PC-3 (cell line): ENCODE measurements at regions not wholly inside any gene's neighbourhood (a gene's known extent, or its start where the extent isn't known, plus 50 kb on each side); places are given as distances from the start of the nearest gene placed in this dataset.

Experiments used
- ATAC-seq: fragments of 200-7000 bp; cut with Tn5 transposase; 2 replicates; pipeline ENCODE4 v1.9.1; 2020; ENCODE audit warnings: mild to moderate bottlenecking, moderate library complexity
- BruUV-seq: library from RNA; stranded (reverse); fragments of 400-500 nt; replicated peaks from 2 replicates; lab custom pipeline; 2021; lab: Mats Ljungman, UMichigan
- CTCF ChIA-PET: fragments of 300-600 bp; sonication (Branson Sonifier 250); formaldehyde crosslinking; loops from one replicate; lab custom pipeline; 2022; ENCODE audit warnings: antibody characterized with exemption; lab: Charles Lee
- POLR2A ChIA-PET: fragments of 300-600 bp; sonication (Branson Sonifier 250); formaldehyde crosslinking; loops from one replicate; lab custom pipeline; 2022; ENCODE audit warnings: antibody characterized with exemption; ENCODE audit not compliant: unreplicated experiment; lab: Charles Lee
- DNase-seq: peaks from one replicate; pipeline ENCODE4 v3.0.0-alpha.2; 2015
- H2AFZ ChIP-seq: fragments of 300-600 bp; sonication (generic); 2 replicates; pipeline ENCODE4 v1.6.0; 2016; ENCODE audit warnings: antibody characterized with exemption, low read length
- H3F3A ChIP-seq: fragments of 300-600 bp; sonication (generic); one replicate; pipeline ENCODE4 v1.6.0; 2017; ENCODE audit warnings: antibody characterized with exemption, low read length, control low read depth, mild to moderate bottlenecking; ENCODE audit not compliant: unreplicated experiment
- H3K27ac ChIP-seq: fragments of 300-600 bp; sonication (generic); 2 replicates; pipeline ENCODE4 v1.5.1; 2016; ENCODE audit warnings: mild to moderate bottlenecking, low read length
- H3K27me3 ChIP-seq: fragments of 300-600 bp; sonication (generic); 2 replicates; pipeline ENCODE4 v1.6.1; 2016; ENCODE audit warnings: low read length, mixed read lengths
- H3K36me3 ChIP-seq: fragments of 300-600 bp; sonication (generic); 2 replicates; pipeline ENCODE4 v1.6.1; 2016; ENCODE audit warnings: low read depth, mixed run types, low read length, mixed read lengths
- H3K4me1 ChIP-seq: fragments of 300-600 bp; sonication (generic); 2 replicates; pipeline ENCODE4 v1.5.1; 2016; ENCODE audit warnings: low read length; ENCODE audit not compliant: insufficient read depth
- H3K4me2 ChIP-seq: fragments of 300-600 bp; sonication (generic); 2 replicates; pipeline ENCODE4 v1.6.0; 2016; ENCODE audit warnings: low read length
- H3K4me3 ChIP-seq: fragments of 300-600 bp; sonication (generic); 2 replicates; pipeline ENCODE4 v1.5.1; 2016; ENCODE audit warnings: mild to moderate bottlenecking, low read length, mixed read lengths
- H3K79me2 ChIP-seq: fragments of 300-600 bp; sonication (generic); 2 replicates; pipeline ENCODE4 v1.6.1; 2017; ENCODE audit warnings: low read length, mixed read lengths
- H3K9ac ChIP-seq: fragments of 300-600 bp; sonication (generic); 2 replicates; pipeline ENCODE4 v1.6.0; 2016; ENCODE audit warnings: mild to moderate bottlenecking, low read length
- H3K9me2 ChIP-seq: fragments of 300-600 bp; sonication (generic); replicated peaks from 2 replicates; pipeline ENCODE4 v1.6.1; 2016; ENCODE audit warnings: mixed run types, low read length, mixed read lengths
- H3K9me3 ChIP-seq: fragments of 300-600 bp; sonication (generic); 2 replicates; pipeline ENCODE4 v1.6.1; 2016; ENCODE audit warnings: low read length, mixed read lengths
- H4K20me1 ChIP-seq: fragments of 300-600 bp; sonication (generic); 2 replicates; pipeline ENCODE4 v1.6.1; 2016; ENCODE audit warnings: low read length, mixed read lengths
- CTCF ChIP-seq: fragments of 300-600 bp; sonication (generic); conservative IDR thresholded peaks from 2 replicates; pipeline ENCODE4 v1.5.1; 2017; ENCODE audit warnings: antibody characterized with exemption, low read depth, mild to moderate bottlenecking, low read length
- EZH2 ChIP-seq: fragments of 300-600 bp; sonication (generic); IDR thresholded peaks from one replicate; pipeline ENCODE4 v1.6.1; 2017; ENCODE audit warnings: antibody characterized with exemption, mild to moderate bottlenecking, low read length; ENCODE audit not compliant: unreplicated experiment
- EZH2phosphoT487 ChIP-seq: fragments of 300-600 bp; sonication (generic); IDR thresholded peaks from 2 replicates; pipeline ENCODE4 v1.6.1; 2018; ENCODE audit warnings: mild to moderate bottlenecking, antibody characterized with exemption, low read length, borderline replicate concordance
- intact Hi-C: fragments of 100-400 bp; cut with micrococcal nuclease; formaldehyde crosslinking; loops from 2 replicates; pipeline ENCODE4 v1.9.0; 2023

- no peaks in the 10 kb centered on the region for H3F3A ChIP-seq
- H3K9me3 ChIP-seq, result no peaks in the 10 kb centered on the region
- BruUV-seq, result no TSS peak
- H3K79me2 ChIP-seq, result no peaks in the 10 kb centered on the region
- intact Hi-C loops, result no loop called here
- H3K9ac ChIP-seq, result no peak overlapping the region
- peaks cover 26% of the 10 kb centered on the region for H3K27me3 ChIP-seq
- ATAC-seq, result no peak
- H2AFZ ChIP-seq, result no peak overlapping the region
- H3K4me1 ChIP-seq, result no peaks in the 10 kb centered on the region
- no peaks in the 10 kb centered on the region for H3K9me2 ChIP-seq
- no peaks in the 10 kb centered on the region for H3K36me3 ChIP-seq
- no peak for DNase-seq
- no peak overlapping the region for H3K4me3 ChIP-seq
- H3K4me2 ChIP-seq, result no peak overlapping the region
- CTCF ChIA-PET, result no interaction called here
- POLR2A ChIA-PET, result interaction anchor here (0.5 kb wide), 1 partner anchor 111 kb away, joined by 3 read pairs; no protein-coding TSS in a partner anchor
- H3K27ac ChIP-seq, result no peak overlapping the region
- TF ChIP-seq EZH2phosphoT487, result no peak
- no peak for TF ChIP-seq CTCF
- TF ChIP-seq EZH2, result no peak
- no peaks in the 10 kb centered on the region for H4K20me1 ChIP-seq
Observed at GRCh38 chr2:239725551-239725890, 299.6 kb downstream of the NDUFA10 start.

- Histone ChIP-seq H3K9me2 (no peaks in the 10 kb centered on the region), H3K4me3 (no peak overlapping the region), H3K4me1 (no peaks in the 10 kb centered on the region), H2AFZ (no peak overlapping the region), H3K36me3 (no peaks in the 10 kb centered on the region), H3K9me3 (no peaks in the 10 kb centered on the region), H3K79me2 (no peaks in the 10 kb centered on the region), H3K27me3 (peaks cover 23% of the 10 kb centered on the region), H3K27ac (no peak overlapping the region), H3K4me2 (no peak overlapping the region), H4K20me1 (no peaks in the 10 kb centered on the region), H3K9ac (no peak overlapping the region), H3F3A (no peaks in the 10 kb centered on the region)
- no peak for DNase-seq
- no peak for ATAC-seq
- BruUV-seq, result no TSS peak
- no peak for TF ChIP-seq EZH2phosphoT487
- no peak for TF ChIP-seq EZH2
- no peak for TF ChIP-seq CTCF
- intact Hi-C loops, result no loop called here
- POLR2A ChIA-PET, result interaction anchor here (0.5 kb wide), 1 partner anchor 111 kb away, joined by 3 read pairs; no protein-coding TSS in a partner anchor
- CTCF ChIA-PET, result no interaction called here
Observed at GRCh38 chr2:239724851-239725550, 300.1 kb downstream of the NDUFA10 start.

GRCh38 chr2:239724194-239724849 is 300.8 kb downstream of the NDUFA10 start:
- no peaks in the 10 kb centered on the region for H3K4me1 ChIP-seq
- H3K9ac ChIP-seq, result no peak overlapping the region
- no peak overlapping the region for H3K4me2 ChIP-seq
- H3K9me3 ChIP-seq, result no peaks in the 10 kb centered on the region
- CTCF ChIA-PET, result no interaction called here
- H2AFZ ChIP-seq, result no peak overlapping the region
- H3K9me2 ChIP-seq, result no peaks in the 10 kb centered on the region
- no peak overlapping the region for H3K4me3 ChIP-seq
- H3F3A ChIP-seq, result no peaks in the 10 kb centered on the region
- no peaks in the 10 kb centered on the region for H3K79me2 ChIP-seq
- BruUV-seq, result no TSS peak
- DNase-seq (no peak), ATAC-seq (no peak)
- H3K27me3 ChIP-seq, result peaks cover 16% of the 10 kb centered on the region; the same call in 1 of the 2 replicates
- intact Hi-C loops, result no loop called here
- POLR2A ChIA-PET, result no interaction called here
- no peak for TF ChIP-seq EZH2
- no peaks in the 10 kb centered on the region for H4K20me1 ChIP-seq
- no peaks in the 10 kb centered on the region for H3K36me3 ChIP-seq
- no peak overlapping the region for H3K27ac ChIP-seq
